ENCODE measurements at regions not wholly inside any gene's neighbourhood (a gene's known extent, or its start where the extent isn't known, plus 50 kb on each side); places are given as distances from the start of the nearest gene placed in this dataset.
"Not testable (repeated sequence)": the region's sequence is repeated elsewhere in the genome, so short reads cannot be mapped to it uniquely, and the experiment has no call there.

DNA sequence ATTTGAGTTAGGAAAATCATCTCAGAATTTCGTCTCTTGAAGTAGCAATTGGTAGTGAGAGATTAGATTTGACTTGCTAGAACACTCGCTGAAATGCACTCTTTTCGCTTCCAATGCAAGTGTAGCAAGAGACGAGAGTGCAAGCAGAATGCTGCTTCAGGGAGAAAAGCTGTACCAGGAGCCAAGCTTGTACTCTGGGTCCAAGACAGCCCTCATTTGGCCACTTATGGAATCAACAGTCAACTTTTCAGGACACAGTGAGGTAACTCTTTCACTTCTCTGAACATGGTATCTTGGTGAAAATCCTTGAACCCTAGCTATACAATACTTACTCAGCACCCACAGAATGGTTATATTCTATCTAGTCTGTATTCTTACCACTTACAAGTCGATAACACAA lies 107.6 kb upstream of the TERB2 start:
- not testable (repeated sequence) for DNase-seq (ENCODE audit: low read depth in 3 of 3, low spot score in 2 of 3)

DNA sequence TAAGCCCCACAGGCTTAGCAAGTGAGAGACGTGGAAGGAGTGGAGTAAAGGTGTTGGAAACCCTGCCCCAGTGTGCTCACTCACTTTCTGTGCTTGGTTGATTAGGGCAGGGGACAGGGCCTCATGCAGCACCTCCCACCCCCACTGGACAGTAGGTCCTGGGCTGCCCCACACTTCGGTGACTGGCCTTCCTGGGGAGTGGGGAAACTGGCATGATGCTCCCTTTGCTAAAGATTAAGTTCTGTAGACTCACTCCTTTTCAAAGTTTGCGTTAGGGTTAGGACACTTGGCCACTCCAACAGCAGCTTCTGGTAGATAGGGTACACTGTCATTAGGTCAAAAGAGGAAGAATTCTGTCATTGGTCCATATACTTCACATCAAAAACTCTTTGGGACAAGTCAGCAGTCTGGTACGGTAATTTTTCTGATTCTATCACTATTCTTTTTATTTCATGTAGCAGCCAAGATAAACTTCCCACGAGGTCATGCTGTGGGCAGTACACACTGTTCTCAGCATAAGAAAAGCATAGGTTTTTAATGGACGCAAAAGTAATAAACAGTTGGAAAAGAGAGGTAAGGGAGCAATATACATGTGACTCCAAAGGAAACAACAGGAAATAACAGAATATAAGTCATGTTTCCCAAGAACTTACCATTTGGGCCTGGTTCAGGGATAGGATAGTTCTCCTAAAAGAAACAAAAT lies 106.6 kb upstream of the TERB2 start:
- not testable (repeated sequence) for DNase-seq (ENCODE audit: low read depth in 3 of 3, low spot score in 2 of 3)

DNA sequence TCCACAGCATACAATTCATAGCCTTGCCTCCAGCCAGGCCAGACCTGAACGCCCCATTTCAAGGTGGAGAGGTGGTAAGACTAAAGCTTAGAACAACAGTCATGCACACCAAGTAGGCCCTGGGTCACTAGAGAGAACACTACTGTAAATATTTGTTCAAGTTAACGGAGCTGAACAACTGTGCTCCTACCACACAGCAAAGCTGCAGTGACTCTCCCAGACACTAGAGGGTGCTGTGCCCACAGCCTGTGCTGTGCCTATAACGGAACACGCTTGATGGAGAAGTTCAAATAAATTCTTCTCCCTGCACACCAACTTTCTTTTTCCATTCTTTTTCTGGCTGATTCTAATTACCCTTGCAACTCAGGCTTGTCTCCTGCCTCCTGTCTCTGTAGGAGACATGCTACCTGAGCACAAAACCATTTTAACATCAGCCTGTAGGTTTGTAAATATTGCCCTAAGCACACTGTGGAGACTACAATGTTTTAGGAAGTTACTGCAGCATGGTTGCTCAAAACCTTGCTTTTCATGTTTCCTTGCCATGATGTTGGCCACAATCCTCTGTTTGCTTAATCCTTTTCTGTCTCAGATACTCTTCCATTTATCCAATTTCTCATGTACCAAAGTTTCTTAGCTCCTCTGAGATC lies 103.1 kb upstream of the TERB2 start:
- DNase-seq (ENCODE audit: low read depth in 3 of 3, low spot score in 2 of 3), result peak; percentile 29 to 58 (median 36)

DNA sequence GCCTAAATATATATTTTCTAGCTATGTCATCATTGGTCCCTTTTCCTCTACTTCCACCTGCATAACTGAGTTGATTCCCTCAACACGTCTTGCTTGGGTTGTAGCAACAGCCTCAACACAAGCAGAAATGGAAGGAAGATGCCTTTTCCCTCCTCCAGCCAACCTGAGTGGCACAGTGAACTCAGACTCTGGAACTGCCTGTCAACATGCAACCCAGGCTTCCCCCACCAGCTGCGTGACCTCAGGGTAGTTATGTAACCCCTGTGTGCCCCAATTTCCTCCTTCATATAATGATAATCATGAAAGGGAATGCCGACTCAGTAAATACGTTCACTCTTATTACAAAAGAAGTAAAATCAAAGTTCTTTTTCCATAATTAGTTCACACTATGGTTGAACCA lies 101.8 kb upstream of the TERB2 start:
- not testable (repeated sequence) for DNase-seq (ENCODE audit: low read depth in 3 of 3, low spot score in 2 of 3)

DNA sequence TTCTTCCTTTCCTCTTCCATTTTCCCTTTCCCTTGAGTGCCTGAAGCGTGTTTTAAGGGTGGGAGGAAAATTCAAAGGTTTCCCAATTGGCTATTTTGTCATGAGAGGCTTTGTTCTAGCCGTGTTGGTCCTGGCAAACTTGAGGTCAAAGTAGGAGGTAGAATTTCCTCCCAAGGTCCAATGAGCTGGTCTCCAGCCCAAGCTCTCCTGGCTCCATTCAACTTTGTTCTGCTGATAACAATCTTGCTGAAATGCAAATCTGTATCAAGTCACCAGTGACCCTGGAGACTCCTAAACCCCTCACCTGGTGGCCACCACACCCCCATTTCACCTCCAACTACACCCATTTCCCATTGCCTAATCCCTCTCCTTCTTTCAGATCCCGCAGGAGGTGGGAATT lies 100.2 kb upstream of the TERB2 start:
- not testable (repeated sequence) for DNase-seq (ENCODE audit: low read depth in 3 of 3, low spot score in 2 of 3)

DNA sequence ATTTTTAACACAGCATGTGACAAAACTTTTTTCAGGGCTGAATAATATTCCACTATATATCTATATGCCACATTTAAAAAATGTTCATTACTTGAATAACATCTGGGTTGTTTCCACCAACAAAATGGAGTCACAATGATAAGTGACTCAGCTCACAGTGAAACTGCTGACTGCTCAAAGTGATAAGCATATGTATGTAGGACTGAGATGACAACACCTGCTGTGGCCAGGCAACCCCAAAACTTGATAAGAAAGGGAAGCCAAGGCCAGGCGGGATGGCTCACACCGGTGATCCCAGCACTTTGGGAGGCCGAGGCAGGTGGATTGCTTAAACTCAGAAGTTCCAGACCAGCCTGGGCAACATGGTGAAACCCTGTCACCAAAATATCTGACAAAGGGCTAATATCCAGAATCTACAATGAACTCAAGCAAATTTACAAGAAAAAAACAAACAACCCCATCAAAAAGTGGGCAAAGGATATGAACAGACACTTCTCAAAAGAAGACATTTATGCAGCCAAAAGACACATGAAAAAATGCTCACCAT lies 99.2 kb upstream of the TERB2 start:
- DNase-seq (ENCODE audit: low read depth in 3 of 3, low spot score in 2 of 3), result not testable (repeated sequence)

DNA sequence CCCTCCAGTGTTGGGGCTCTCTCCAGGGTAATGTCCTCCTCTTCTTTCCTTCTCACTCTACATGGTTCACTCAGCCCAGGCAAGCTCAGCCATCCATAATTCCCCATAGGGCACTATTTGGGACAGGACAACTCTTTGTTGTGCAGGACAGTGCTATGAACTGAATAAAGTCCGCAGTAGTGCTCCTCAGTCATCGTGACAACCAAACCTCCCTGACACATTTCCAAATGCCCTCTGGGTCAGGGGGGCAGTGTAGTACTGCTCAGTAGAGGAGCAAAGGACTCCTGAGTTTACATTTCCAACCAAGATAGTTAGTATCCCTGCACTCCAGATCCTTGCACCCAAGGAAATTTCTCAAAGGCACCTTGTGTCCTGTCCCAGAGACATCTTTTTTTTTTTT lies 97.4 kb upstream of the TERB2 start:
- DNase-seq (ENCODE audit: low read depth in 3 of 3, low spot score in 2 of 3), result not testable (repeated sequence)

DNA sequence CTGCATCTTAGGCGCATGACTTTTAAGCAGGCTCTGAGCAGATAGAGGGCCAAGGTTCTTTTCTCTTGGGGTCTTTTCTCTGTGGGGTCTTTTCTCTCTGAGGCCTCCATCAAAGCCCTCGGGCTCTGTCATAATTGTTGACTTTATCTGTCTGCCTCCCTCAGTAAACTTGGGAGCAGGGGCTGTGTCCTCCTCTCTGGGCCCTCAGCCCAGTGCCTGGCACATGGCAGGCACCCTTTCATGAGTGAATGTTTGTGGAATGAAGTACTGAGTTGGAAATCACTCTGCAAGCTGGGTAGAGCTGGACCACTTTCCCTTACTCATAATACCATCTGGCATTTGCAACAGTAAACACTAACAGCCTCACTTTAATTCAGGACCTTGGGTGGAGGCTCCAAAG lies 96.3 kb upstream of the TERB2 start:
- DNase-seq (ENCODE audit: low read depth in 3 of 3, low spot score in 2 of 3), result not testable (repeated sequence)

DNA sequence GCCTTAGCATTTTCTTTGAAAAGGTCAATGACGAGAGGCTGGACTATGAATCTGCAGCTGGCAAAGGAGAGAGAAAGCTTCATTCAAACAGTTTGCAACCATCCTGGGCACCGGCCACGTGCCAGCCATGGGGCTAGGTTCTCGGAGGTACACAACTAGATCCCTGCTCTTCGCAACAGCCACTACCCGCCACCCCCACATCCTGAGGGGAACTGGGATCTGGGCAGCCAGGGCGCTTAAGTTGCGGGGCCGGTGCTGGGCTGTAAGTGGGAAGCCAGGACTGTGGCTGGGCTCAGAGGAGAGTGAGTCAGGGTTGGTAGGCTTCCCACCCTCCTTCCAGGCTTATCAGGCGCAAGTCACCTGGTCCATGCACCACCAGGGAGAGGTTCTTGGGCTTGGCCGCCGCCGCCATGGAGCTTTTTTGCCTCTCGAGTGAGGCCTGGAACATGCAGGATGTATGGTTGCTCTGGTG lies 95.0 kb upstream of the TERB2 start:
- DNase-seq (ENCODE audit: low read depth in 3 of 3, low spot score in 2 of 3), result no peak

DNA sequence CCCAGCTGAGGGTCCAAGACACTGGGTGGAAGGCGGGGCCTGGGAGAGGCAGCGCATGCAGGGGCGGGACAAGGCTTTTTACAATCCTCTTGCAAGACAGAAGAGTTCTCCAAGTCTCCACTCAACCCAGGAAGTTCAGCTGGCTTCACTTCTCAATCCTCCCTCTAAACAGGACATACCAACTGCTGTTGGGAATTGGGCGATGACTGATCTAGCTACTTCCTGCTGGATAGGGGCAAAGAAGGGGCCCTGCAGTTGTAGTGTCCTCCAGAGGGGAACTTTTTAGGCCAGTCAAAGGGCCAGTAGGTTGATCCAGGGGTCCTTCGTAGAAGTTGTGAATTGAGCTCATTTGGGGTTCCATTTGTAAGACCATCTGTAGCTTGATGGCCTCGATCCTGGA lies 94.6 kb upstream of the TERB2 start:
- DNase-seq (ENCODE audit: low read depth in 3 of 3, low spot score in 2 of 3), result no peak

DNA sequence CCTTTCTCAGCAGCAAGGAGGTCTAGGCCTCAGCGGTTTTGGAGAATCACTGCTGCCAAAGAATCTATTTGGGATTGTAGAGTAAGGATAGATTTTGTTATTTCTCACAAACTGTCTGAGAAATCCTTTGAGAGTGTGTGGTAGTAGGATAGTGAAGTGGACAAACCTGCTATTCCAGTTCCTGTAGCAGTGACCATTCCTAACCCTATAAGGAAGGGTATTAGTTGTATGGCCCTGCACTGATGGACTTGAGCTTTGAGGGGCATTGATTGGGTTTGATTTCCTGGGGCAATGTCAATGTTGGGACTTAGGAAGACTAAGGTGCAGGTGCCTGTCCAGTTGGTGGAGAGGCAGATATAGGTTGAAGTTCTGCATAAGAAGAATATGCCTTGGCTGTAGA lies 93.6 kb upstream of the TERB2 start:
- not testable (repeated sequence) for DNase-seq (ENCODE audit: low read depth in 3 of 3, low spot score in 2 of 3)

DNA sequence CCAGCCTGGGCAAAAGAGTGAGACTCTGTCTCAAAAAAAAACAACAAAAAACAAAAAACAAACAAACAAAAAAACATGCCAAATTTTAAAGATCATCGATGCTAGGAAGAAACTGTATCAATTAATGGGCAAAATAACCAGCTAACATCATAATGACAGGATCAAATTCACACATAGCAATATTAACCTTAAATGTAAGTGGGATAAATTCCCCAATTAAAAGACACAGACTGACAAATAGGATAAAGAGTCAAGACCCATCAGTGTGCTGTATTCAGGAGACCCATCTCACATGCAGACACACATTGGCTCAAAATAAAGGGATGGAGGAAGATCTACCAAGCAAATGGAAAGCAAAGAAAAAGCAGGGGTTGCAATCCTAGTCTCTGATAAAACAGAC lies 88.4 kb upstream of the TERB2 start:
- DNase-seq (ENCODE audit: low read depth in 3 of 3, low spot score in 2 of 3), result not testable (repeated sequence)

DNA sequence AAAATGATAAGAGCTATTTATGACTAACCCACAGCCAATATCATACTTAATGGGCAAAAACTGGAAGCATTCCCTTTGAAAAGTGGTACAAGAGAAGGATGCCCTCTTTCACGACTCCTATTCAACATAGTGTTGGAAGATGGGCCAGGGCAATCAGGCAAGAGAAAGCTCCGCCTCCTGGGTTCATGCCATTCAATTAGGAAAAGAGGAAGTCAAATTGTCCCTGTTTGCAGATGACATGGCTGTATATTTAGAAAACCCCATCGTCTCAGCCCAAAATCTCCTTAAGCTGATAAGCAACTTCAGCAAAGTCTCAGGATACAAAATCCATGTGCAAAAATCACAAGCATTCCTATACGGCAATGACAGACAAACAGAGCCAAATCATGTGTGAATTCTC lies 86.4 kb upstream of the TERB2 start:
- not testable (repeated sequence) for DNase-seq (ENCODE audit: low read depth in 3 of 3, low spot score in 2 of 3)

DNA sequence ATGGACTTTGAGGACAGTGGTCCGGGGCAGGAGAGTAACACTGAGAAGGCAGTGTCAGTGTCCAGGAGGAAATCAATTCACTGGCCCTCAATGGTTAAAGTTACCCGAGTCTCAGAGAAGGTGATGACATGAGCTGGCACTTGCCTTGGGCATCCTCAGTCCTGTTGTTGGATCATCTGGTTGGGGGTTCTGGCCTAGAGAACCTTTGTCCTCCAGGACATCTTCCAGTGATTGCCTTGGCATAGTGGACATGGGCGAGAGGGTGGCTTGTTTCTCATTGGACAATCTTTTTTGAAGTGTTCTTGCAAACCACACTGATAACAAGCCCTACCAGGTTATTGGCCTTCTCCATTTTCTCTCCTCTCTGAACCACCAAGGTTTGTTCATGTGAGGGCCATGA lies 83.4 kb upstream of the TERB2 start:
- no peak for DNase-seq (ENCODE audit: low read depth in 3 of 3, low spot score in 2 of 3)

DNA sequence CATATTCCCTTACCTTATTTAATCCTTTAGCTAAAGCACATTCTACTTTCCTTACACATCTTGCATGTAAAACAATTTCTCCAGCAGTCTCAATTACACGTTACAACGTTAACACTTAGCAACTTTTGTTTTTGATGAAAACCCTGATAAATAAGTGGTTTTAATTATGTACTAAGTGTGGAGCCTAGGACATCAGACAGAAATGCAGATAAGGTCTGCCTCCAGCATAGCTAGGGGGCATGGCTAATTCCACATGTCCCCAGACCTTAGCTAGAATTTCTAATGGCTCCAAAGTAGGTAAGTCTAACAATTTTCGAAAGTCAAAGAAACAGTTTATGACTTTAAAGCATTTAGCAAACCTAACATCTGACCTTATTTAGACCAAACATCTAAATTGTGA lies 77.4 kb upstream of the TERB2 start:
- no peak for DNase-seq (ENCODE audit: low read depth in 3 of 3, low spot score in 2 of 3)

DNA sequence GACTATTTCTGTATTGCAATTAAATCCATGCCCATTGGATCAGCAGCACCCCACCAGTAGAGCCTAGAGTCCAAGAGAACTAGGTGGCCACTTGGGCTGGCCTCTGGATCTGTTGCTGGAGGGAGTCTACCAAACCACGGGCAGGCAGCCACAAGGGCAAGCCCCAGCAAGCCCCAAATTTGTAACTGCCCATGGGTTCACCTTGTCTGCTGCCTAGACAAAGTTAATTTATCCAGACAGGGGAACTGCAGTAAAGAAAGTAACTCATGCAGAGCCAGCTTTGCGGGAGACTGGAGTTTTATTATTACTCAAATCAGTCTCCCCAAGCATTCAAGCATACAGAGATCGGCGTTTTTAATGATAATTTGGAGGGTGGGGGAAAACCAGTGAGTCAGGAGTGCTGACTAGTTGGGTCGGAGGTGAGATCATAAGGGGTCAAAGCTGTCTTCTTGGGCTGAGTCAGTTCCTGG lies 74.0 kb upstream of the TERB2 start:
- no peak for DNase-seq (ENCODE audit: low read depth in 3 of 3, low spot score in 2 of 3)

DNA sequence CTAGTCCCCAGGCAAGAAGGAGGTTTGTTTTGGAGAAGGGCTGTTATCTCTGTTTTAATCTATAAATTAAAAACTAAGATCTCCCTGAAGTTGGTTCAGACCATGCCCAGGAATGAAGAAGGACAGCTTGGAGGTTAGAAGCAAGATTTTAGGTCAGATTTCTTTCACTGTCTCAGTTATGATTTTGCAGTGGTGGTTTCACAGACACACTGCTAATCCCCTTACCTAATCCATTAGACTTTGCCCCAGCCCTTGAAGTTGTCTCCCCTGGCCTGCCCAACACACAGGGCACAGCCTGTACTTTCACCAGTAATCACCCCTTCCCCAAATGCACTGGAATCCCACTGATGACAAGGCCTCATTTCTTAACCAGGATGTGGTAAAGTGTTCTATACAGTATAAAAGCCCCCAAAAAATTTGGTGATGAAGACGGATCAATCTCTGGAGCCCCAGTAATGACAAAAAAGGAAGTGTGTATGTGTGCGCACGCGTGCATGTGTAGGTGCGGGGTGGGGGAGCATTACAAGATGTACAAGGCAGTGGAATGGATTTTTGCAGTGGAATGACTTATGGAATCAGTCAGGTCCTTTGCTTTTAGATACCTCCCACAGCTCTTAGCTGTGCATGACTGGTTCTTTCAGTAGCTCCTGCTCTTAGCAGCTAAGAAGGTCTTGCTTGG lies 73.1 kb upstream of the TERB2 start:
- DNase-seq (ENCODE audit: low read depth in 3 of 3, low spot score in 2 of 3), result no peak

DNA sequence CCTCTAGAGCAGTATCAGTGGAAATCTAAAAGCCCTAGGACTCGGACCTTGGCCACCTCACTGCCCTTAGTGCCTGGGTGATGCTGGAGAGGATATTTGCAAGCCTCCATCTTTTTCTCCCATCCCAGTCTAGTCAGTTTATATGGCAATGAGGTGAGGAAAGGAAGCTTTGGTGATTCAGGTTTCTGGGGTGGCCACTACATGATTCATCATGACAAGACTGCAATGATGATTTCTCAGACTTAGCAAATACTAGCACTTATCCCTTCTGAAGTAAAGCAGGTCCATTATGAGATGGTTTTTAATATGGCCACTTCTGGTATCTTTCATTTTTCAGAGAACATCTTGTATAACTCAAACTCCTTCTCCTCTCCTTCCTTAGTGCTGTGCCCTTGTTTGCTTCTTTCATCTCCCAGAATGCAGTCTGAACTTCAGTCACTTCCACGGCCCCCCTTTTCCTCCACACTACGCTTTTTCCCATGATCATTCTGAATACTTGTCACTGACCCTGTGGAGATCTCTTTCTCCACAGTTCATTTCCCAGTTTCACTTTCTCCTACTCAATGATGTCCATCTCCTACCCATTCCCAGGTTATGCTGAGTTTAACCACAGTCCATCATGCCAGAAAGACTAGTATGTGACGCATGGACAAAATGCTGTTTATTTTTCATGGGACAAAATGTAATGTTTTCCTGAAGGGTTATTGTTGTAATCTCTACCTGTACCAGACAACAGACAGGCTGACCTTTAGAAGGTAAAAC lies 57.4 kb upstream of the TERB2 start:
- DNase-seq (ENCODE audit: low read depth in 3 of 3, low spot score in 2 of 3), result not testable (repeated sequence)

DNA sequence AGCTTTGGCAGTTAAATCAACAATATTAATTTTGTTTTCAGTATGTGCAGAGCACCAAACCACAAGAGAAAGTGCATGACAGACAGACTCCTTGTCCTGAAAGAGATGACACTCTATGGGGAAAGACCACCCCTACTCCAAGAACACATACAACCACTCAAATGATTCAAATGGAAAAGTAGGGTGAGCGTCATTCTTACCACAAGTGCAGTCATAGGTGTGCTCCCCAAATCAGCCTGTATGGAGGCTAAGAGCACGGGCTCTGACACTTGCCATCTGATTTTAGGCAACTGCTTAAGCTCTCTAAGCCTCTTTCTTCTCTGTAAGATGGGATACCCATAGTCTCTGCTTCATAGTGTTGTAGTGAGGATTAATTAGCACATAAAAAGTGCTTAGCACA lies 56.7 kb upstream of the TERB2 start:
- DNase-seq (ENCODE audit: low read depth in 3 of 3, low spot score in 2 of 3), result not testable (repeated sequence)

DNA sequence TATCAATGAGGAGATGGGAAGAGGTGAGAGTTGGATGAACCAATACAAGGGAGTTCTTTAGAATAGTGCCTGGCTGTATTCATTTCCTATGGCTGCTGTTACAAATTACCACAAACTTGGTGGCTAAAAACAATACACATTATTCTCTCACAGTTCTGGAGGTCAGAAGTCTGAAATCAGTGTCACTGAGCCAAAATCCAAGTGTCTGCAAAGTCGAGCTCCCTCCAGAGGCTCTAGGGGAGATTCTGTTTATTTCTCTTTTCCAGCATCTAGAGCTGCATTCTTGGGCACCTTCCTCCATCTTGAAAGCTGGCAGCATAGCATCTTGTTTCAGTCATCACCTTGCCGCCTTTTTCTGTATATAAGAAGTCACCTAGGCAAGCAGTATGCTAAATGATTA lies 55.7 kb upstream of the TERB2 start:
- not testable (repeated sequence) for DNase-seq (ENCODE audit: low read depth in 3 of 3, low spot score in 2 of 3)

DNA sequence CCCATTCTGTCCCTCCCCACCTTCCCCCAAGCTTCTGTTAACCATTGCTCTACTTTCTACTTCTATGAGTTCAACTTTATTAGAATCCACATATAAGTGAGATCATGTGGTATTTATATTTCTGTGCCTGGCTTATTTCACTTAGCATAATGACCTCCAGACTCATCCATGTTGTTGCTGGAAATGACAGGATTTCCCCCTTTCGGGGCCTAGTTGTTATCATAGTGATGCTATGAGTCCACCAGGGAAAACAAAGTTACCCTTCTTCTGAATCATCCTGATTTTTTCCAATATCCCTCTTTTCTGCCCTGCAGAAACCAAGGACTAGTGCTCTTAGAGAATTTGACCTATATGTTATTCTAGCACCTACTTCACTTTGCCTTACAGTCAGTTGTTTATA lies 53.2 kb upstream of the TERB2 start:
- DNase-seq (ENCODE audit: low read depth in 3 of 3, low spot score in 2 of 3), result not testable (repeated sequence)
